ENCODE measurements at regions not wholly inside any gene's neighbourhood (a gene's known extent, or its start where the extent isn't known, plus 50 kb on each side); places are given as distances from the start of the nearest gene placed in this dataset.
A peak's percentile ranks its signal among the peaks of the same experiment; 100 is the strongest.

GRCh38 chr4:174170906-174171305, 112.6 kb downstream of the FBXO8 start:
- no peaks in the 10 kb centered on the region for H3K27me3 ChIP-seq (ENCODE audit: control insufficient read depth, insufficient read depth, low read length)
- DNase-seq (ENCODE audit: low read depth, low spot score) = no peak
- no peaks in the 10 kb centered on the region for H3K9me3 ChIP-seq (ENCODE audit: control insufficient read depth, insufficient read depth, low read length)
- POLR2A ChIA-PET = no interaction called here
- H3K27ac ChIP-seq (ENCODE audit: low read depth, low read length) = no peak overlapping the region
- TF ChIP-seq, protein P1, sequence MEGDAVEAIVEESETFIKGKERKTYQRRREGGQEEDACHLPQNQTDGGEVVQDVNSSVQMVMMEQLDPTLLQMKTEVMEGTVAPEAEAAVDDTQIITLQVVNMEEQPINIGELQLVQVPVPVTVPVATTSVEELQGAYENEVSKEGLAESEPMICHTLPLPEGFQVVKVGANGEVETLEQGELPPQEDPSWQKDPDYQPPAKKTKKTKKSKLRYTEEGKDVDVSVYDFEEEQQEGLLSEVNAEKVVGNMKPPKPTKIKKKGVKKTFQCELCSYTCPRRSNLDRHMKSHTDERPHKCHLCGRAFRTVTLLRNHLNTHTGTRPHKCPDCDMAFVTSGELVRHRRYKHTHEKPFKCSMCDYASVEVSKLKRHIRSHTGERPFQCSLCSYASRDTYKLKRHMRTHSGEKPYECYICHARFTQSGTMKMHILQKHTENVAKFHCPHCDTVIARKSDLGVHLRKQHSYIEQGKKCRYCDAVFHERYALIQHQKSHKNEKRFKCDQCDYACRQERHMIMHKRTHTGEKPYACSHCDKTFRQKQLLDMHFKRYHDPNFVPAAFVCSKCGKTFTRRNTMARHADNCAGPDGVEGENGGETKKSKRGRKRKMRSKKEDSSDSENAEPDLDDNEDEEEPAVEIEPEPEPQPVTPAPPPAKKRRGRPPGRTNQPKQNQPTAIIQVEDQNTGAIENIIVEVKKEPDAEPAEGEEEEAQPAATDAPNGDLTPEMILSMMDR (IDR thresholded peaks at IDR 0.05; ENCODE audit: low read depth, low read length) = no peak
- CTCF ChIA-PET = interaction anchor here (1.0 kb wide), 1 partner anchor 51 kb away, joined by 4 read pairs; no protein-coding TSS in a partner anchor
- no peak overlapping the region for H3K4me3 ChIP-seq (ENCODE audit: low read depth, low read length)

GRCh38 chr4:174170091-174170490, 113.4 kb downstream of the FBXO8 start:
- Histone ChIP-seq H3K27me3 (ENCODE audit: control insufficient read depth, insufficient read depth, low read length) (no peaks in the 10 kb centered on the region), H3K9me3 (ENCODE audit: control insufficient read depth, insufficient read depth, low read length) (no peaks in the 10 kb centered on the region), H3K27ac (ENCODE audit: low read depth, low read length) (no peak overlapping the region), H3K4me3 (ENCODE audit: low read depth, low read length) (no peak overlapping the region)
- TF ChIP-seq, protein P1 (IDR thresholded peaks at IDR 0.05; ENCODE audit: low read depth, low read length) = no peak
- DNase-seq (ENCODE audit: low read depth, low spot score) = no peak
- ChIA-PET CTCF (interaction anchor here (1.0 kb wide), 1 partner anchor 50 kb away, joined by 4 read pairs; no protein-coding TSS in a partner anchor), POLR2A (no interaction called here)

GRCh38 chr4:174157106-174157607, 126.3 kb downstream of the FBXO8 start:
- CTCF ChIA-PET = no interaction called here
- H3K27me3 ChIP-seq (ENCODE audit: control insufficient read depth, insufficient read depth, low read length) = no peaks in the 10 kb centered on the region
- no peaks in the 10 kb centered on the region for H3K9me3 ChIP-seq (ENCODE audit: control insufficient read depth, insufficient read depth, low read length)
- TF ChIP-seq, protein P1 (IDR thresholded peaks at IDR 0.05; ENCODE audit: low read depth, low read length) = no peak
- H3K4me3 ChIP-seq (ENCODE audit: low read depth, low read length) = no peak overlapping the region
- POLR2A ChIA-PET = no interaction called here
- DNase-seq (ENCODE audit: low read depth, low spot score) = no peak
- H3K27ac ChIP-seq (ENCODE audit: low read depth, low read length) = no peak overlapping the region

- POLR2A ChIA-PET = no interaction called here
- H3K9me3 ChIP-seq (ENCODE audit: control insufficient read depth, insufficient read depth, low read length) = no peaks in the 10 kb centered on the region
- H3K4me3 ChIP-seq (ENCODE audit: low read depth, low read length) = no peak overlapping the region
- CTCF ChIA-PET = interaction anchor here (1.0 kb wide), 1 partner anchor 11 kb away, joined by 3 read pairs; no protein-coding TSS in a partner anchor
- no peak overlapping the region for H3K27ac ChIP-seq (ENCODE audit: low read depth, low read length)
- TF ChIP-seq, protein P1 (IDR thresholded peaks at IDR 0.05; ENCODE audit: low read depth, low read length) = peak; percentile 70
- H3K27me3 ChIP-seq (ENCODE audit: control insufficient read depth, insufficient read depth, low read length) = no peaks in the 10 kb centered on the region
- no peak for DNase-seq (ENCODE audit: low read depth, low spot score)
Observed at GRCh38 chr4:174156239-174156826, 127.1 kb downstream of the FBXO8 start.

DNA sequence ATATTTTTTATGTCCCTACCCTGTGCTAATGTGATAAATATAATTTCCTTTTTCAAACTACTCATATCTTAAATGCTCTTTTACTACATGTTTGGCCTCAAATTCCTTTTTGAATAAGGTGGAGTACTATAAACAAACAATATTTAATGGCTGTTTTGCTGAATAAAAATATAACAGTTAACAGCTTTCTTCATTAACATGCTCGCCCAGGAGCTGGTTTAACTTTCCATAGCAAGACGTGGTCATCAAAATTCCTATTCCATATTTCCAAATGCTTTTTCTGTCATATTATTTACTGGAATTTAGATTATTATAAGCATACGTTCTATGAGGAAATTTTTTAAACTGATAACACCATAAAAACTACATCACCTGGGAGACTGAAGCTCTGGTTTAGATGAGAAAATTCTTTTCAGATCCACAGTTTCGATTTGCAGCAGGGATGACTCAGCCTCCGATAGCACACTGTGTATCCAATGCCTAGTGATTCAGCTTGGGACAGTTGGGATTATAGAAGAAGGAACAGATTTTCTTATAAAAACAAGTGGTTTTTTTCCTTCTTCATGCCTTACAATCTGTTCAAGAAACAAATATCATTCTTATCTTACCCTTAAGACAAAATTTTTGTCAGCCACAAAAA, 129.1 kb downstream of the FBXO8 start:
- POLR2A ChIA-PET = interaction anchor here (0.6 kb wide), 1 partner anchor 101 kb away, joined by 3 read pairs; no protein-coding TSS in a partner anchor
- Histone ChIP-seq H3K4me3 (ENCODE audit: low read depth, low read length) (no peak overlapping the region), H3K27ac (ENCODE audit: low read depth, low read length) (no peak overlapping the region), H3K9me3 (ENCODE audit: control insufficient read depth, insufficient read depth, low read length) (no peaks in the 10 kb centered on the region), H3K27me3 (ENCODE audit: control insufficient read depth, insufficient read depth, low read length) (no peaks in the 10 kb centered on the region)
- CTCF ChIA-PET = interaction anchor here (1.1 to 2.9 kb wide), 6 partner anchors 34 to 734 kb away, joined by 3 to 9 read pairs (median 6); no protein-coding TSS in a partner anchor
- TF ChIP-seq, protein P1 (IDR thresholded peaks at IDR 0.05; ENCODE audit: low read depth, low read length) = no peak
- peak; percentile 13 for DNase-seq (ENCODE audit: low read depth, low spot score)

Measured in AG04450 (cell line).